Activated CD4-positive, alpha-beta memory T cell treated with anti-CD3 and anti-CD28 coated beads for 36 hours (primary cell): ENCODE measurements at regions not wholly inside any gene's neighbourhood (a gene's known extent, or its start where the extent isn't known, plus 50 kb on each side); places are given as distances from the start of the nearest gene placed in this dataset.
"Not testable (repeated sequence)": the region's sequence is repeated elsewhere in the genome, so short reads cannot be mapped to it uniquely, and the experiment has no call there.

Experiments
- CTCF ChIA-PET: fragments of 350-600 bp; sonication (Branson Sonifier 250); formaldehyde crosslinking; loops from one replicate; lab custom pipeline; 2021; ENCODE audit warnings: antibody characterized with exemption, inconsistent platforms; lab: Charles Lee
- POLR2A ChIA-PET: fragments of 350-600 bp; sonication (Branson Sonifier 250); formaldehyde crosslinking; loops from one replicate; lab custom pipeline; 2021; ENCODE audit warnings: antibody characterized with exemption; lab: Charles Lee
- DNase-seq: peaks from one replicate; pipeline ENCODE4 v3.0.0-alpha.2; 2020
- H3K27ac Mint-ChIP-seq: one replicate; pipeline ENCODE4 v1.8.0; 2021; ENCODE audit warnings: mixed read lengths
- H3K27me3 Mint-ChIP-seq: one replicate; pipeline ENCODE4 v1.8.0; 2021; ENCODE audit warnings: mixed read lengths
- H3K36me3 Mint-ChIP-seq: one replicate; pipeline ENCODE4 v1.8.0; 2021; ENCODE audit warnings: mixed read lengths
- H3K4me1 Mint-ChIP-seq: one replicate; pipeline ENCODE4 v1.8.0; 2021; ENCODE audit warnings: low read depth, mixed read lengths
- H3K4me3 Mint-ChIP-seq: one replicate; pipeline ENCODE4 v1.8.0; 2021; ENCODE audit warnings: mild to moderate bottlenecking, mixed read lengths
- H3K9me3 Mint-ChIP-seq: one replicate; pipeline ENCODE4 v1.8.0; 2021; ENCODE audit warnings: mixed read lengths
- intact Hi-C: fragments of 100-400 bp; cut with micrococcal nuclease; formaldehyde crosslinking; loops from one replicate; pipeline ENCODE4 v1.15.1; 2023

- H3K4me3 Mint-ChIP-seq, intact Hi-C loops, DNase-seq, POLR2A ChIA-PET, H3K9me3 Mint-ChIP-seq, H3K27me3 Mint-ChIP-seq, H3K36me3 Mint-ChIP-seq, H3K27ac Mint-ChIP-seq, CTCF ChIA-PET, H3K4me1 Mint-ChIP-seq: not testable (repeated sequence)
Measured at GRCh38 chr19:34871911-34872310, 54.8 kb upstream of the ZNF30 start.

DNA sequence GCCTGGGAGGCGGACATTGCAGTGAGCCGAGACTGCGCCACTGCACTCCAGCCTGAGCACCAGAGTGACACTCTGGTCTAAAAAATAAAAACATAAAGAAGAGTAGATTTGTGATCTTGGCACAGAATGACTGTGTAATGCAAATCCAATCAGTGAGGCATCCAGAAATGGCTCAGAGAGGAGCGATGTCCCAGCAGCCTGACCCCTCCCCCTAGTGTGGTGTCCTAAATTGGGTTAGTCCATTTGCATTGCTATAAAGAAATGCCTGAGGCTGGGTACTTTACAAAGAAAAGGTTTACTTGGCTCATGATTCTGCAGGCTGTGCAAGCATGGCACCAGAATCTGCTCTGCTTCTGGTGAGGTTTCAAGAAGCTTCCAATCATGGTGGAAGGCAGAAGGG lies 59.1 kb upstream of the ZNF30 start:
- H3K27ac Mint-ChIP-seq, result no peak overlapping the region
- H3K4me3 Mint-ChIP-seq, result no peak overlapping the region
- no peak for DNase-seq
- H3K27me3 Mint-ChIP-seq, result no peaks in the 10 kb centered on the region
- intact Hi-C loops, result no loop called here
- ChIA-PET CTCF (no interaction called here), POLR2A (no interaction called here)
- H3K36me3 Mint-ChIP-seq, result no peaks in the 10 kb centered on the region
- H3K4me1 Mint-ChIP-seq, result no peaks in the 10 kb centered on the region
- H3K9me3 Mint-ChIP-seq, result peaks cover 12% of the 10 kb centered on the region

GRCh38 chr19:34865225-34865624 lies 61.5 kb upstream of the ZNF30 start:
- H3K4me1 Mint-ChIP-seq, CTCF ChIA-PET, POLR2A ChIA-PET, H3K27ac Mint-ChIP-seq, H3K36me3 Mint-ChIP-seq, H3K4me3 Mint-ChIP-seq, DNase-seq, H3K27me3 Mint-ChIP-seq, intact Hi-C loops: not testable (repeated sequence)
- H3K9me3 Mint-ChIP-seq, result peaks cover 12% of the 10 kb centered on the region

DNA sequence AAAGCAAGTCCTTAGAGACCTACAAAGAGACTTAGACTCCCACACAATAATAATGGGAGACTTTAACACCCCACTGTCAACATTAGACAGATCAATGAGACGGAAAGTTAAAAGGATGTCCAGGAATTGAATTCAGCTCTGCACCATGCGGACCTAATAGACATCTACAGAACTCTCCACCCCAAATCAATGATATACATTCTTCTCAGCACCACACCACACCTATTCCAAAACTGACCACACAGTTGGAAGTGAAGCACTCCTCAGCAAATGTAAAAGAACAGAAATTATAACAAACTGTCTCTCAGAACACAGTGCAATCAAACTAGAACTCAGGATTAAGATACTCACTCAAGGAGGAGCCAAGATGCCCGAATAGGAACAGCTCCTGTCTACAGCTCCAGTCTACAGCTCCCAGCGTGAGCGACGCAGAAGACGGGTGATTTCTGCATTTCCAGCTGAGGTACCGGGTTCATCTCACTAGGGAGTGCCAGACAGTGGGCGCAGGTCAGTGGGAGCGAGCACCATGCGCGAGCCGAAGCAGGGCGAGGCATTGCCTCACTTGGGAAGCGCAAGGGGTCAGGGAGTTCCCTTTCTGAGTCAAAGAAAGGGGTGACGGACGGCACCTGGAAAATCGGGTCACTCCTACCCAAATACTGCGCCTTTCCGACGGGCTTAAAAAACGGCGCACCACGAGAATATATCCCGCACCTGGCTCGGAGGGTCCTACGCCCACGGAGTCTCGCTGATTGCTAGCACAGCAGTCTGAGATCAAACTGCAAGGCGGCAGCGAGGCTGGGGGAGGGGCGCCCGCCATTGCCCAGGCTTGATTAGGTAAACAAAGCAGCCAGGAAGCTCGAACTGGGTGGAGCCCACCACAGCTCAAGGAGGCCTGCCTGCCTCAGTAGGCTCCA lies 66.6 kb upstream of the ZNF30 start:
- H3K4me3 Mint-ChIP-seq, result peak overlapping the region; percentile 93
- POLR2A ChIA-PET, result interaction anchor here (1.0 kb wide), 1 partner anchor 126 kb away, joined by 3 read pairs; the partner anchor contains the start of gene ZNF181
- peak; percentile 31 for DNase-seq
- H3K9me3 Mint-ChIP-seq, CTCF ChIA-PET, H3K27me3 Mint-ChIP-seq, intact Hi-C loops: not testable (repeated sequence)
- H3K36me3 Mint-ChIP-seq, result peaks cover 11% of the 10 kb centered on the region
- H3K4me1 Mint-ChIP-seq, result peaks cover 35% of the 10 kb centered on the region
- H3K27ac Mint-ChIP-seq, result peak overlapping the region; percentile 81

DNA sequence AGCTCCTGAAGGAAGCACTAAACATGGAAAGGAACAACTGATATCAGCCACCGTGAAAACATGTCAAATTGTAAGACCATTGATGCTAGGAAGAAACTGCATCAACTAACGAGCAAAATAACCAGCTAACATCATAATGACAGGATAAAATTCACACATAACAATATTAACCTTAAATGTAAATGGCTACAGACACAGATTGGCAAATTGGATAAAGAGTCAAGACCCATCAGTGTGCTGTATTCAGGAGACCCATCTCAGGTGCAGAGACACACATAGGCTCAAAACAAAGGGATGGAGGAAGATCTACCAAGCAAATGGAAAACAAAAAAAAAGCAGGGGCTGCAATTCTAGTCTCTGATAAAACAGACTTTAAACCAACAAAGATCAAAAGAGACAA lies 67.4 kb upstream of the ZNF30 start:
- intact Hi-C loops, H3K9me3 Mint-ChIP-seq, H3K27me3 Mint-ChIP-seq, DNase-seq, CTCF ChIA-PET, H3K27ac Mint-ChIP-seq: not testable (repeated sequence)
- Mint-ChIP-seq H3K4me3 (peak overlapping the region; percentile 93), H3K4me1 (peaks cover 35% of the 10 kb centered on the region), H3K36me3 (peaks cover 11% of the 10 kb centered on the region)
- POLR2A ChIA-PET, result interaction anchor here (1.0 kb wide), 1 partner anchor 126 kb away, joined by 3 read pairs; the partner anchor contains the start of gene ZNF181

DNA sequence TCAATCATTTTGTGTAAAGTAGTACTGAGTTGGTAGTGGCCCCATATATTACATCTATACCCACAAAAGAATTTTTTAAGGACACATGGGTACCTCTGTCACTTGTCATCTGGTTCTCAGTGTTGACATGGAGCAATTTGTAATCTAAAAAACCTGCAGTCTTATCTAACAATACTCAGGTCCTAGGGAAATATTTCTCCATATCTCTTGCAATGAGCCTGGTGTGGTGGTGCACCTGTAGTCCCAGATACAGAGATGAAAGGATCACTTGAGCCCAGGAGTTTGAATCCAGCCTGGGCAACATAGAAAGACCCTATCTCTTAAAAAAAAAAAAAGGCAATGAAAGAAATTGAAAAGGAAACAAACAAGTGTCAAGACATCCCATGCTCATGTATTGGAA lies 70.7 kb upstream of the ZNF30 start:
- Mint-ChIP-seq H3K27ac (no peak overlapping the region), H3K9me3 (peaks cover 7% of the 10 kb centered on the region), H3K27me3 (no peaks in the 10 kb centered on the region), H3K4me3 (no peak overlapping the region), H3K36me3 (peaks cover 11% of the 10 kb centered on the region), H3K4me1 (peaks cover 44% of the 10 kb centered on the region)
- no peak for DNase-seq
- ChIA-PET POLR2A (no interaction called here), CTCF (no interaction called here)
- intact Hi-C loops, result no loop called here

GRCh38 chr19:34853369-34853768 lies 73.3 kb upstream of the ZNF30 start:
- Mint-ChIP-seq H3K27ac (no peak overlapping the region), H3K4me3 (no peak overlapping the region), H3K36me3 (peaks cover 14% of the 10 kb centered on the region), H3K4me1 (peaks cover 29% of the 10 kb centered on the region), H3K27me3 (no peaks in the 10 kb centered on the region), H3K9me3 (peaks cover 7% of the 10 kb centered on the region)
- no peak for DNase-seq
- intact Hi-C loops, result no loop called here
- ChIA-PET CTCF (no interaction called here), POLR2A (no interaction called here)

DNA sequence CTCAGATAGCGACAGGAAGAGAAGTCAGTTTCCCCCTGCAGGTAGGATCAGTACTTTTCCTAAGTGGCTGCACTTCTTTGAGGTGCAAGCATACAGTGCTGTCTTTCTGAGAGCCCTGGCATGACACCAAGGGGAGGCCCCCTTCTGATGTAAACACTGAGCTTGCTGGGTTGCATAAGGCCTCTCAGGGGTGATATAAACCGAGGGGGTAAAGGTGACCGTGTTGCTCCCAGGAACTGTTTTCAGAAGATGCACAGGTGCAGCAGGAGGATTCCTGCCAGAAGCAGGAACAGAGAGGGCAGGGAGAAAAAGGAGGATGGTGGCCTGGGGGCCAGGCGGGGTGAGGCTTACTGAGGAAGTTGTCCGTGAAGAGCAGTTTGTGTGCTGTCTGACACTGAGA lies 74.0 kb upstream of the ZNF30 start:
- Mint-ChIP-seq H3K27ac (no peak overlapping the region), H3K36me3 (peaks cover 16% of the 10 kb centered on the region), H3K9me3 (peaks cover 7% of the 10 kb centered on the region), H3K4me1 (peaks cover 23% of the 10 kb centered on the region), H3K4me3 (no peak overlapping the region), H3K27me3 (no peaks in the 10 kb centered on the region)
- intact Hi-C loops, result no loop called here
- DNase-seq, result no peak
- ChIA-PET CTCF (no interaction called here), POLR2A (no interaction called here)

- ChIA-PET CTCF (no interaction called here), POLR2A (no interaction called here)
- Mint-ChIP-seq H3K27me3 (no peaks in the 10 kb centered on the region), H3K27ac (no peak overlapping the region), H3K36me3 (peaks cover 8% of the 10 kb centered on the region), H3K9me3 (peaks cover under 1% of the 10 kb centered on the region), H3K4me1 (peaks cover 14% of the 10 kb centered on the region), H3K4me3 (no peak overlapping the region)
- DNase-seq, result no peak
- intact Hi-C loops, result no loop called here
Measured at GRCh38 chr19:34851277-34851804, 75.4 kb upstream of the ZNF30 start.

- Mint-ChIP-seq H3K9me3 (no peaks in the 10 kb centered on the region), H3K4me3 (no peak overlapping the region), H3K4me1 (no peaks in the 10 kb centered on the region), H3K36me3 (peaks cover 6% of the 10 kb centered on the region), H3K27me3 (no peaks in the 10 kb centered on the region), H3K27ac (no peak overlapping the region)
- ChIA-PET CTCF (interaction anchor here (1.2 kb wide), 1 partner anchor 8 kb away, joined by 5 read pairs; no protein-coding TSS in a partner anchor), POLR2A (no interaction called here)
- no peak for DNase-seq
- intact Hi-C loops, result no loop called here
Measured at GRCh38 chr19:34847393-34847792, 74.4 kb upstream of the ZNF599 start.

DNA sequence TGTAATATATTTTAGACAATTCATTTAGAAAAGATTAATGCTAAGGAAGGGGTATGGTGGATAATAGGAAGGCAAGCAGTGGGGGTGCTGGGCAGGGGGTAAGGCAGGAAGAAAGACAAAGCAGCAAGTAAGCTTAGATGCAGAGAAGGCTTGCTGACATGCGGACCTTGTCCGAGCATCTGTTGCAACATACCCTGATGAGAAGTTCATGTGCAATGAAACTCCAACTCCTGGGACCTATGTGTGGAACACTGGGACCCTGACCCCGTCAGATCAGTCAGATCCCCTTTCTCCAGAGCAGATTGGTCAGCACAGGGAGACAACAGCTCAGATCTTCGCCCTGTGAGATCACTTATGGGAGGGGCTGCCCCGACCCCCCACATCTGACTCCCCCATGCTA lies 71.3 kb upstream of the ZNF599 start:
- Mint-ChIP-seq H3K9me3 (no peaks in the 10 kb centered on the region), H3K27me3 (no peaks in the 10 kb centered on the region), H3K4me3 (no peak overlapping the region), H3K4me1 (no peaks in the 10 kb centered on the region), H3K36me3 (peaks cover 6% of the 10 kb centered on the region), H3K27ac (no peak overlapping the region)
- ChIA-PET POLR2A (no interaction called here), CTCF (no interaction called here)
- no peak for DNase-seq
- intact Hi-C loops, result no loop called here

DNA sequence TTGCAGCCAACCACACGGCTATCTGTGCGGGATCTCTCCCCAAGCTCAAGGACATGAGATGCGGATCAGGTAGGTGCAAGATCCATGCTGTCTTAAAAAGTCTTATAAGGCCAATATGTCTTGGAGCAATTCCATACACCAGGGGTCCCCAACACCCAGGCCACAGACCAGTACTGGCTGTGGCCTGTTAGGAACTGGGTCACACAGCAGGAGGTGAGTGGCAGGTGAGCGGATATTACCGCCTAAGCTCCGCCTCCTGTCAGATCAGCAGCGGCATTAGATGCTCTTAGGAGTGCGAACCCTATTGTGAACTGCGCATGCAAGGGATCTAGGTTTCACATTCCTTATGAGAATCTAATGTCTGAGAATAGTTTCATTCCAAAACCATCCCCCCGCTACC lies 68.8 kb upstream of the ZNF599 start:
- peaks cover 14% of the 10 kb centered on the region for H3K4me1 Mint-ChIP-seq
- no peaks in the 10 kb centered on the region for H3K9me3 Mint-ChIP-seq
- H3K27me3 Mint-ChIP-seq, result no peaks in the 10 kb centered on the region
- H3K36me3 Mint-ChIP-seq, result no peaks in the 10 kb centered on the region
- ChIA-PET POLR2A (interaction anchor here (0.6 kb wide), 1 partner anchor 236 kb away, joined by 3 read pairs; no protein-coding TSS in a partner anchor), CTCF (no interaction called here)
- no peak overlapping the region for H3K27ac Mint-ChIP-seq
- no peak overlapping the region for H3K4me3 Mint-ChIP-seq
- intact Hi-C loops, result no loop called here
- DNase-seq, result no peak
